Ovary (tissue), 3 donors: ENCODE measurements at regions not wholly inside any gene's neighbourhood (a gene's known extent, or its start where the extent isn't known, plus 50 kb on each side); places are given as distances from the start of the nearest gene placed in this dataset.

Source experiments
- CTCF ChIP-seq, 3 donors: fragments of 450-650 bp in 2 of 3; fragments of 200-600 bp in 1 of 3; IDR thresholded peaks; one replicate each; pipeline versions ENCODE4 v1.5.1 to v1.8.0; 2016 to 2022; ENCODE audit warnings: antibody characterized with exemption in 3 of 3, mild to moderate bottlenecking in 1 of 3
- POLR2A ChIP-seq: fragments of 450-650 bp; IDR thresholded peaks from one replicate; pipeline ENCODE4 v1.6.1; 2017; ENCODE audit warnings: antibody characterized with exemption, mild to moderate bottlenecking, moderate library complexity
- donor health status: DM: no; HTN: no; CAD: no.

GRCh38 chr6:170090561-170090960, 200.3 kb downstream of the DLL1 start:
- no peak for TF ChIP-seq CTCF (IDR thresholded peaks at IDR 0.05)
- no peak for TF ChIP-seq POLR2A
